Transverse colon (tissue), 4 donors: ENCODE measurements at regions not wholly inside any gene's neighbourhood (a gene's known extent, or its start where the extent isn't known, plus 50 kb on each side); places are given as distances from the start of the nearest gene placed in this dataset.

Experiments used
- DNase-seq: peaks from one replicate; pipeline ENCODE4 v3.0.0-alpha.2; 2019
- H3K27ac ChIP-seq, 4 donors: fragments of 200-600 bp; sonication (generic); 2 replicates each; pipeline ENCODE4 v1.5.1; 2016 to 2018; ENCODE audit warnings: inconsistent platforms in 4 of 4
- H3K27me3 ChIP-seq: fragments of 200-600 bp; sonication (generic); 2 replicates; pipeline ENCODE4 v1.5.1; 2017; ENCODE audit warnings: inconsistent platforms
- H3K36me3 ChIP-seq, 4 donors: fragments of 200-600 bp; sonication (generic); 2 replicates each; pipeline ENCODE4 v1.5.1; 2017 to 2019; ENCODE audit warnings: inconsistent platforms in 4 of 4
- H3K4me1 ChIP-seq, 4 donors: fragments of 200-600 bp; sonication (generic); 2 replicates each; pipeline ENCODE4 v1.5.1; 2017 to 2020; ENCODE audit warnings: inconsistent platforms in 4 of 4
- H3K4me3 ChIP-seq, 4 donors: fragments of 200-600 bp; sonication (generic); 1 replicate in 1 of 4; 2 replicates in 3 of 4; pipeline versions ENCODE4 v1.5.1 to v1.6.1; 2017 to 2019; ENCODE audit warnings: inconsistent platforms in 4 of 4
- H3K9me3 ChIP-seq, 2 donors: fragments of 200-600 bp; sonication (generic); 2 replicates each; pipeline ENCODE4 v1.5.1; 2017 to 2019; ENCODE audit warnings: inconsistent platforms in 2 of 2
- CTCF ChIP-seq, 5 experiments: fragments of 200-600 bp in 3 of 5; fragments of 450-650 bp in 2 of 5; sonication (generic) in 3 of 5; IDR thresholded peaks; 1 replicate in 2 of 5; 2 replicates in 3 of 5; pipeline ENCODE4 v1.5.1; 2016 to 2017; ENCODE audit warnings: antibody characterized with exemption in 5 of 5, inconsistent platforms in 3 of 5, mild to moderate bottlenecking in 2 of 5, moderate library complexity in 1 of 5
- EP300 ChIP-seq: sonication (generic); formaldehyde crosslinking; IDR thresholded peaks from one replicate; pipeline ENCODE4 v1.6.1; 2017; ENCODE audit warnings: antibody characterized with exemption, low read depth
- POLR2A ChIP-seq: fragments of 450-650 bp; IDR thresholded peaks from one replicate; pipeline ENCODE4 v1.6.1; 2016; ENCODE audit warnings: antibody characterized with exemption, mild to moderate bottlenecking, moderate library complexity
- POLR2AphosphoS5 ChIP-seq, 3 donors: sonication (generic); formaldehyde crosslinking; IDR thresholded peaks; one replicate each; pipeline ENCODE4 v1.6.1; 2016; ENCODE audit warnings: antibody characterized with exemption in 3 of 3
- WGBS, 2 donors: methylation state at CpG; one replicate each; pipeline ENCODE4 v1.1.5; 2018; ENCODE audit warnings: low coverage in 1 of 2; 5-methylcytosine and 5-hydroxymethylcytosine counted together
- in situ Hi-C, 4 donors: fragments of 200-750 bp; cut with MboI; loops; one replicate each; pipeline versions ENCODE4 v1.15.0 to v1.15.1; 2017; ENCODE audit warnings: low sequenced_read_pairs in 3 of 4, low pct_ligation_motif_present in 1 of 4, low pct_unique_long_range_greater_than_20kb in 1 of 4
- intact Hi-C: fragments of 100-400 bp; cut with DNase I; formaldehyde crosslinking; loops from one replicate; pipeline ENCODE4 v1.15.1; 2023; ENCODE audit warnings: low total_unique reads

GRCh38 chr17:79144133-79144532 is 69.5 kb downstream of the ENGASE start:
- Histone ChIP-seq H3K27me3 (peaks cover 23% of the 10 kb centered on the region), H3K4me1 (no peaks in the 10 kb centered on the region), H3K36me3 (no peaks in the 10 kb centered on the region), H3K9me3 (no peaks in the 10 kb centered on the region), H3K27ac (no peak overlapping the region), H3K4me3 (no peak overlapping the region)
- 54% methylated on average over 11 of the region's 12 CpGs; no CpG with 5 or more reads in 1 of the 2 donors for WGBS, 2 donors
- no peak for DNase-seq
- in situ Hi-C loops (no loop called here), intact Hi-C loops (no loop called here)
- no peak for TF ChIP-seq POLR2AphosphoS5 (IDR thresholded peaks at IDR 0.05)
- TF ChIP-seq CTCF (IDR thresholded peaks at IDR 0.05) = no peak
- TF ChIP-seq EP300 = no peak
- no peak for TF ChIP-seq POLR2A

GRCh38 chr17:79142375-79142774 is 67.8 kb downstream of the ENGASE start:
- WGBS, 2 donors = 33 to 55% methylated on average over 1 to 13 of the region's 13 CpGs
- Histone ChIP-seq H3K27me3 (peaks cover 28% of the 10 kb centered on the region), H3K4me3 (no peak overlapping the region), H3K27ac (no peak overlapping the region), H3K4me1 (no peaks in the 10 kb centered on the region), H3K36me3 (no peaks in the 10 kb centered on the region), H3K9me3 (no peaks in the 10 kb centered on the region)
- TF ChIP-seq POLR2A (no peak), CTCF (IDR thresholded peaks at IDR 0.05) (no peak), EP300 (no peak), POLR2AphosphoS5 (IDR thresholded peaks at IDR 0.05) (no peak)
- in situ Hi-C loops (no loop called here), intact Hi-C loops (no loop called here)
- DNase-seq = no peak

- Histone ChIP-seq H3K36me3 (no peaks in the 10 kb centered on the region), H3K4me1 (no peaks in the 10 kb centered on the region), H3K27ac (no peak overlapping the region), H3K27me3 (peaks cover 30% of the 10 kb centered on the region), H3K4me3 (no peak overlapping the region), H3K9me3 (no peaks in the 10 kb centered on the region)
- WGBS, 2 donors = 29 to 41% methylated on average over 12 to 24 of the region's 24 CpGs
- in situ Hi-C loops (no loop called here), intact Hi-C loops (no loop called here)
- no peak for DNase-seq
- no peak for TF ChIP-seq EP300
Measured at GRCh38 chr17:79141578-79142355, 67.1 kb downstream of the ENGASE start.

- Histone ChIP-seq H3K36me3 (no peaks in the 10 kb centered on the region), H3K4me3 (no peak overlapping the region), H3K9me3 (no peaks in the 10 kb centered on the region), H3K4me1 (no peaks in the 10 kb centered on the region), H3K27me3 (peaks cover 35% of the 10 kb centered on the region), H3K27ac (no peak overlapping the region)
- TF ChIP-seq POLR2AphosphoS5 (IDR thresholded peaks at IDR 0.05) (no peak), POLR2A (no peak)
- in situ Hi-C loops = no loop called here
- intact Hi-C loops = no loop called here
- DNase-seq = no peak
- 85 to 89% methylated on average over 8 to 12 of the region's 12 CpGs for WGBS, 2 donors
Measured at GRCh38 chr17:79138826-79139225, 64.2 kb downstream of the ENGASE start.

GRCh38 chr17:79137789-79138165 is 63.2 kb downstream of the ENGASE start:
- in situ Hi-C loops = no loop called here
- TF ChIP-seq POLR2A (no peak), EP300 (no peak)
- H3K4me1 ChIP-seq = no peaks in the 10 kb centered on the region
- H3K36me3 ChIP-seq = no peaks in the 10 kb centered on the region
- no peak overlapping the region for H3K4me3 ChIP-seq
- H3K27ac ChIP-seq = no peak overlapping the region
- intact Hi-C loops = no loop called here
- H3K27me3 ChIP-seq = peaks cover 40% of the 10 kb centered on the region
- 22 to 55% methylated on average over 8 to 22 of the region's 22 CpGs for WGBS, 2 donors
- DNase-seq = no peak
- H3K9me3 ChIP-seq = no peaks in the 10 kb centered on the region
